NCI-H1048 (cell line): ENCODE measurements at regions not wholly inside any gene's neighbourhood (a gene's known extent, or its start where the extent isn't known, plus 50 kb on each side); places are given as distances from the start of the nearest gene placed in this dataset.
"Not testable (repeated sequence)": the region's sequence is repeated elsewhere in the genome, so short reads cannot be mapped to it uniquely, and the experiment has no call there.

Source experiments
- DNase-seq: peaks from one replicate; lab custom pipeline; 2025; lab: John Stamatoyannopoulos, UW

GRCh38 chr1:193438771-193439170 is 252.4 kb upstream of the B3GALT2 start:
- DNase-seq: no peak

GRCh38 chr1:193438312-193438711 is 251.9 kb upstream of the B3GALT2 start:
- DNase-seq: no peak

GRCh38 chr1:193437785-193438184 is 251.4 kb upstream of the B3GALT2 start:
- no peak for DNase-seq

- DNase-seq: not testable (repeated sequence)
Measured at GRCh38 chr1:193437333-193437732, 250.9 kb upstream of the B3GALT2 start.

- DNase-seq: no peak
Measured at GRCh38 chr1:193435781-193436180, 249.4 kb upstream of the B3GALT2 start.

GRCh38 chr1:193434319-193434718 is 247.9 kb upstream of the B3GALT2 start:
- no peak for DNase-seq

GRCh38 chr1:193433599-193433998 is 247.2 kb upstream of the B3GALT2 start:
- DNase-seq: no peak

GRCh38 chr1:193432979-193433587 is 246.7 kb upstream of the B3GALT2 start:
- DNase-seq: no peak

- no peak for DNase-seq
Measured at GRCh38 chr1:193431265-193431977, 245.0 kb upstream of the B3GALT2 start.

GRCh38 chr1:193427524-193427923 is 241.1 kb upstream of the B3GALT2 start:
- DNase-seq: no peak

- no peak for DNase-seq
Measured at GRCh38 chr1:193426061-193426460, 239.6 kb upstream of the B3GALT2 start.

- no peak for DNase-seq
Measured at GRCh38 chr1:193421487-193421886, 235.1 kb upstream of the B3GALT2 start.

- DNase-seq: no peak
Measured at GRCh38 chr1:193419295-193419694, 232.9 kb upstream of the B3GALT2 start.

- DNase-seq: no peak
Measured at GRCh38 chr1:193418745-193419058, 232.3 kb upstream of the B3GALT2 start.

- no peak for DNase-seq
Measured at GRCh38 chr1:193417945-193418744, 231.7 kb upstream of the B3GALT2 start.

- no peak for DNase-seq
Measured at GRCh38 chr1:193417403-193417802, 231.0 kb upstream of the B3GALT2 start.

GRCh38 chr1:193416226-193417024 is 230.0 kb upstream of the B3GALT2 start:
- DNase-seq: no peak

- no peak for DNase-seq
Measured at GRCh38 chr1:193415256-193415655, 228.8 kb upstream of the B3GALT2 start.

GRCh38 chr1:193413376-193413775 is 227.0 kb upstream of the B3GALT2 start:
- DNase-seq: no peak

GRCh38 chr1:193412748-193413147 is 226.3 kb upstream of the B3GALT2 start:
- DNase-seq: no peak

- DNase-seq: no peak
Measured at GRCh38 chr1:193411714-193412113, 225.3 kb upstream of the B3GALT2 start.

GRCh38 chr1:193411215-193411614 is 224.8 kb upstream of the B3GALT2 start:
- DNase-seq: no peak
